Right ventricle myocardium inferior (tissue), 1 donor: ENCODE measurements at regions not wholly inside any gene's neighbourhood (a gene's known extent, or its start where the extent isn't known, plus 50 kb on each side); places are given as distances from the start of the nearest gene placed in this dataset.
A peak's percentile ranks its signal among the peaks of the same experiment; 100 is the strongest.
"Not testable (repeated sequence)": the region's sequence is repeated elsewhere in the genome, so short reads cannot be mapped to it uniquely, and the experiment has no call there.

Source experiments
- ATAC-seq: fragments of 200-7000 bp; cut with Tn5 transposase; one replicate; pipeline ENCODE4 v1.9.1; 2020; ENCODE audit warnings: mild to moderate bottlenecking, moderate library complexity
- DNase-seq: peaks from one replicate; pipeline ENCODE4 v3.0.0; 2021; ENCODE audit errors: missing footprints
- intact Hi-C: fragments of 100-400 bp; cut with DNase I; formaldehyde crosslinking; loops from one replicate; pipeline ENCODE4 v1.11.0; 2022
- donor health status: DM: no; HTN: yes; CAD: no; lungs with severe emphysema.

GRCh38 chr1:217076902-217077301 is 353.7 kb upstream of the ESRRG start:
- intact Hi-C loops, result loop anchor here (5.0 kb wide), 1 partner anchor 115 kb away; no protein-coding TSS in a partner anchor
- DNase-seq (no peak), ATAC-seq (peak; percentile 27)

- DNase-seq (no peak), ATAC-seq (no peak)
- intact Hi-C loops, result no loop called here
These were observed 349.7 kb upstream of the ESRRG start for GRCh38 chr1:217072926-217073325.

- intact Hi-C loops, result no loop called here
- ATAC-seq, result no peak
- no peak for DNase-seq
These were observed 344.4 kb upstream of the ESRRG start for GRCh38 chr1:217067642-217068041.

- ATAC-seq (no peak), DNase-seq (no peak)
- intact Hi-C loops, result no loop called here
These were observed 343.6 kb upstream of the ESRRG start for GRCh38 chr1:217066794-217067193.

GRCh38 chr1:217063172-217063908 is 340.1 kb upstream of the ESRRG start:
- no peak for DNase-seq
- intact Hi-C loops, result no loop called here
- peak; percentile 40 for ATAC-seq

- DNase-seq, result no peak
- ATAC-seq, result no peak
- intact Hi-C loops, result no loop called here
These were observed 339.4 kb upstream of the ESRRG start for GRCh38 chr1:217062586-217062985.

- intact Hi-C loops, result no loop called here
- ATAC-seq, result no peak
- no peak for DNase-seq
These were observed 336.2 kb upstream of the ESRRG start for GRCh38 chr1:217059401-217059800.

GRCh38 chr1:217053676-217054075 is 330.4 kb upstream of the ESRRG start:
- no peak for DNase-seq
- ATAC-seq, result no peak
- intact Hi-C loops, result no loop called here

- no peak for ATAC-seq
- DNase-seq, result no peak
These were observed 329.4 kb upstream of the ESRRG start for GRCh38 chr1:217052626-217053025.

GRCh38 chr1:217052196-217052595 is 329.0 kb upstream of the ESRRG start:
- intact Hi-C loops, result no loop called here
- DNase-seq, result no peak
- no peak for ATAC-seq

More at GRCh38 chr1:217052626-217053025, 329.4 kb upstream of the ESRRG start:
- intact Hi-C loops, result no loop called here

GRCh38 chr1:217049721-217050120 is 326.5 kb upstream of the ESRRG start:
- intact Hi-C loops, result no loop called here
- ATAC-seq (no peak), DNase-seq (no peak)

- intact Hi-C loops, result no loop called here
- ATAC-seq (no peak), DNase-seq (no peak)
These were observed 325.9 kb upstream of the ESRRG start for GRCh38 chr1:217049081-217049480.

- ATAC-seq (no peak), DNase-seq (no peak)
- intact Hi-C loops, result no loop called here
These were observed 325.0 kb upstream of the ESRRG start for GRCh38 chr1:217048104-217048707.

GRCh38 chr1:217040711-217041455 is 317.7 kb upstream of the ESRRG start:
- ATAC-seq, result no peak
- DNase-seq, result no peak
- intact Hi-C loops, result no loop called here

GRCh38 chr1:217039926-217040325 is 316.7 kb upstream of the ESRRG start:
- ATAC-seq (no peak), DNase-seq (no peak)
- intact Hi-C loops, result no loop called here

- DNase-seq, intact Hi-C loops, ATAC-seq: not testable (repeated sequence)
These were observed 315.9 kb upstream of the ESRRG start for GRCh38 chr1:217039139-217039538.

- DNase-seq (no peak), ATAC-seq (no peak)
- intact Hi-C loops, result no loop called here
These were observed 313.5 kb upstream of the ESRRG start for GRCh38 chr1:217036757-217037156.

- ATAC-seq (peak; percentile 59), DNase-seq (no peak)
- intact Hi-C loops, result no loop called here
These were observed 309.6 kb upstream of the ESRRG start for GRCh38 chr1:217032715-217033367.
